IgD-negative memory B cell (primary cell): ENCODE measurements at regions not wholly inside any gene's neighbourhood (a gene's known extent, or its start where the extent isn't known, plus 50 kb on each side); places are given as distances from the start of the nearest gene placed in this dataset.

Source experiments
- H3K27ac Mint-ChIP-seq, 3 donors: one replicate each; pipeline ENCODE4 v1.8.0; 2020 to 2022; ENCODE audit warnings: mild to moderate bottlenecking in 3 of 3, mixed read lengths in 3 of 3, moderate library complexity in 1 of 3
- H3K27me3 Mint-ChIP-seq: one replicate; pipeline ENCODE4 v1.8.0; 2021; ENCODE audit warnings: mixed read lengths
- H3K36me3 Mint-ChIP-seq: one replicate; pipeline ENCODE4 v1.8.0; 2020; ENCODE audit warnings: mild to moderate bottlenecking, mixed read lengths
- H3K4me1 Mint-ChIP-seq, 3 donors: one replicate each; pipeline ENCODE4 v1.8.0; 2020 to 2022; ENCODE audit warnings: mixed read lengths in 3 of 3, mild to moderate bottlenecking in 1 of 3
- H3K4me3 Mint-ChIP-seq, 4 donors: one replicate each; pipeline ENCODE4 v1.8.0; 2020 to 2022; ENCODE audit warnings: mild to moderate bottlenecking in 4 of 4, mixed read lengths in 4 of 4, moderate library complexity in 3 of 4
- H3K9me3 Mint-ChIP-seq, 3 donors: one replicate each; pipeline ENCODE4 v1.8.0; 2020 to 2021; ENCODE audit warnings: mixed read lengths in 3 of 3, mild to moderate bottlenecking in 1 of 3

DNA sequence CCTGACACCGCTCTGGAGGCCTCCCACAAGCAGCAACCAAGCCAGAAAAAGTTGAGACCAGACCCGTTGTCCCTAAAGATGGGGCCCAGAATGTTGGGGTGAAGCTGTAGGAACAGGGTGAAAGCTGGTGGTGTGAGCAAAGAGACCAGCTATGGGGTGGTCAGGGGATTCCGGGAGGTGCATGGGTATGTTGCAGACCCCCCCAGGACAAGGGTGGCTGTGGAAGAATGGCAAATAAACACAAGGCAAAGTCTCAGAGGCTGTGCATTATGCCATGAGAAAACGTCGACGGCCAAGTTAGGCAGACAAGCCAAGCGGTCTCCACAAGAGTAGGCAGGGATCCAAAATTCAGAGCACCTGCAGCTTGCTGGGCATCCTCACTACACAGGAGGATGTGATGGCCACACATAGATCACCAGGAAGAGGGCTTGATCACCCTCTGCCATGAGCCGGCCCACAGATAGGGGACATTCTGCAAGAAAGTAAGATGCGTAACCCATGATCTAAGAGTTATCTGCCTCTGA, 58.8 kb upstream of the KCNA1 start:
- Mint-ChIP-seq H3K4me3 (no peak overlapping the region), H3K36me3 (no peaks in the 10 kb centered on the region), H3K4me1 (peaks cover 3 to 6% (median 6%) of the 10 kb centered on the region in 3 donors), H3K9me3 (no peaks in the 10 kb centered on the region), H3K27me3 (peaks cover 5% of the 10 kb centered on the region), H3K27ac (no peak overlapping the region)

DNA sequence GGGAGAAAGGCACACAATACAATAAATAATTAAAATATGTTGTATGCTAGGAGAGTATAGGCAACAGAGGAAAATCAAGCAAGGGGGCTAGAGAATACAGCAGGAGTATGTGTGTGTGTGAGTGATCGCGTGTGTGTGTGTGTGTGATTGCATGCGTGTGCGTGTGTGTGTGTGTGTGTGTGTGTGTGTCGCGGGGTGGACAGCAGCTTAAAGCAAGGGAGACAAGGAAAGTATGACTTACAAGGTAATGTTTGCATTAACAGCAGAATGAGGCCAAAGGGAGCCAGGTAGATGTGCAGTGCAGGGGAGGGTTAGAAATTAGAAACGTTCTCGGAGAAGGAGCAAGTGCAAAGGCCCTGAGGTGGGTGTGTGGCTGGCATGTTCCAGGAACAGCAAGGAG, 57.4 kb upstream of the KCNA1 start:
- H3K4me1 Mint-ChIP-seq, result peaks cover 3 to 6% (median 6%) of the 10 kb centered on the region in 3 donors
- H3K27ac Mint-ChIP-seq, result no peak overlapping the region
- H3K4me3 Mint-ChIP-seq, result no peak overlapping the region
- H3K9me3 Mint-ChIP-seq, result no peaks in the 10 kb centered on the region
- H3K36me3 Mint-ChIP-seq, result no peaks in the 10 kb centered on the region
- H3K27me3 Mint-ChIP-seq, result peaks cover 8% of the 10 kb centered on the region

DNA sequence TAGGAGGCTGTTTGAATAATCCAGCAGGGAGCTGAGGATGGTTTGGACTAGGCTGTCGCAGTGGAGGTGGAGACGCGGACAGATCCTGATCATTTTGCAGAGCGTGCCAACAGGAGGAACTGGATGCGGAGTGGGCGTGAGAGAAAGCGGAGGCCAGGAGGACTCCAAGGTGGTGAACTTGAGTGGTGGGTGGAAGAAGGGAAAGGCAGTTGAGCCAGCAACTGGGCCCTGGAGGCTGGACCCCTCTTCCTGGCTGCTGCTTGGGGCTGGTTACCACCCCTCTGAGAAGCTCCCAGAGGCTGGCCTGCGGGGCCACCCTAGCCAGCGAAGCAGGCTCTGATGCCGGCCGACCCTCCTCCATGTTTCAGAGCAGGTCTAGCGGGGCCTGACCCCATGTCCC, 56.8 kb upstream of the KCNA1 start:
- Mint-ChIP-seq H3K27ac (peak overlapping the region in 1 of 3 donors; percentile 52), H3K9me3 (no peaks in the 10 kb centered on the region), H3K27me3 (peaks cover 14% of the 10 kb centered on the region), H3K36me3 (no peaks in the 10 kb centered on the region), H3K4me1 (peaks cover 8 to 11% (median 10%) of the 10 kb centered on the region in 3 donors), H3K4me3 (no peak overlapping the region)

DNA sequence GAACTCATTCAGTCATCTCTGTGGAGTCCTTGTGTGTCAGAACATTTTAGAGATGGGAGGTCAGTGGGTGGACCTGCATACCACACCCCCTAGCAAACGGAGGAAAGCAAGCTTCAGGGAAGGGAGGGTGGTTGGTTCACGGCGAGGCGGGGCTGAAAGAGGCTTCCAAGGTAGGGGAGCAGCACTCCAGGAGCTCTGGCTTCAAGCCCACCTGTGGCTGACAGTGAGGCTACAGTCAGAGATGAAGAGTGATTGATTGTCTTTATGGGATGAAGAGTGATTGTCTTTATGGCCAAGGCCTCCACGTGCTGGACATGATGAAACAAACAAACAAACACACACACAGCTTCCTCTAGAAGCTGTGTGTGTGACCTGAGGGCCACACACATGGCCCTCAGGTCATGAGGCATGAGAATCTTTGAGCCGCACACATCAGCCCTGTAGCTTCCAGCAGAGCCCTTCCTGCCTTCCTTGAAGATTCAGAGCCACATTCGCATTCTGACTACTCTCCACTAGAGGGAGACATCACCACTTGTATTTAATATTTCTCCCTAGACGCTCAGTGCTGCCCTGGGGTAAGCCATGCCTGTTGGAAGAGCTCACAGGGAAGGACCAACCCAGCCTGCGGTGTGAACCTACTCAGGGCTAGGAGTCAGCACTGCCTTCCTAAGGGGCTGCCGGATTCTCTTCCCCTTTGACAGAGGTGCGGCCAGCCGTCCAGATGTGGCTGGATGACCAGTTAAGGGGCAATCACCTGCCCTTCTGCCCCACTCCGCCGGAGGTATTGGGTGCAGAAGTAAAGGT, 54.4 kb upstream of the KCNA1 start:
- Mint-ChIP-seq H3K4me1 (peaks cover 7 to 13% (median 13%) of the 10 kb centered on the region in 3 donors), H3K27ac (peak overlapping the region in 1 of 3 donors; percentile 21), H3K27me3 (peaks cover 23% of the 10 kb centered on the region), H3K36me3 (no peaks in the 10 kb centered on the region), H3K9me3 (no peaks in the 10 kb centered on the region), H3K4me3 (no peak overlapping the region)

DNA sequence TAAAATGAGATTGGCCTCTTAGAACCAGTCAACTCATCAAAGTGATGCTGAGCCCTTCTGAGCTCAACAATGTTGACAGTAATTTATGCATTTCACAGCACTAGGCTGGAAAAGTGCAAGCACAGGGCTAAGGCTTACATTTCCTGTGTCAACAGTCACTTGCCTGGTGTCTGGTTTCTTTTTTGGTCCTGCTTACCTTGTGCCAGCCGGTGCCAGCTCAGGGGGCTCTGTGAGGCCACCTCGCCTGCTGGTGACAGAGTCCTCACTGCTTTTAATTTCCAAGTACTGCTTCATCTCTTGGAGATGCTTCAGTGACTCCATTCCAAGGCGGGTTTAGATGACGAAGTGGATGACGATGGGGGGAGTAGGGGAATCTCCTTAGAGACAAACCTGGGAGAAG, 53.1 kb upstream of the KCNA1 start:
- no peaks in the 10 kb centered on the region for H3K9me3 Mint-ChIP-seq
- no peak overlapping the region for H3K27ac Mint-ChIP-seq
- peaks cover 30% of the 10 kb centered on the region for H3K27me3 Mint-ChIP-seq
- H3K4me3 Mint-ChIP-seq, result no peak overlapping the region
- H3K4me1 Mint-ChIP-seq, result peaks cover 7 to 13% (median 13%) of the 10 kb centered on the region in 3 donors
- H3K36me3 Mint-ChIP-seq, result no peaks in the 10 kb centered on the region

DNA sequence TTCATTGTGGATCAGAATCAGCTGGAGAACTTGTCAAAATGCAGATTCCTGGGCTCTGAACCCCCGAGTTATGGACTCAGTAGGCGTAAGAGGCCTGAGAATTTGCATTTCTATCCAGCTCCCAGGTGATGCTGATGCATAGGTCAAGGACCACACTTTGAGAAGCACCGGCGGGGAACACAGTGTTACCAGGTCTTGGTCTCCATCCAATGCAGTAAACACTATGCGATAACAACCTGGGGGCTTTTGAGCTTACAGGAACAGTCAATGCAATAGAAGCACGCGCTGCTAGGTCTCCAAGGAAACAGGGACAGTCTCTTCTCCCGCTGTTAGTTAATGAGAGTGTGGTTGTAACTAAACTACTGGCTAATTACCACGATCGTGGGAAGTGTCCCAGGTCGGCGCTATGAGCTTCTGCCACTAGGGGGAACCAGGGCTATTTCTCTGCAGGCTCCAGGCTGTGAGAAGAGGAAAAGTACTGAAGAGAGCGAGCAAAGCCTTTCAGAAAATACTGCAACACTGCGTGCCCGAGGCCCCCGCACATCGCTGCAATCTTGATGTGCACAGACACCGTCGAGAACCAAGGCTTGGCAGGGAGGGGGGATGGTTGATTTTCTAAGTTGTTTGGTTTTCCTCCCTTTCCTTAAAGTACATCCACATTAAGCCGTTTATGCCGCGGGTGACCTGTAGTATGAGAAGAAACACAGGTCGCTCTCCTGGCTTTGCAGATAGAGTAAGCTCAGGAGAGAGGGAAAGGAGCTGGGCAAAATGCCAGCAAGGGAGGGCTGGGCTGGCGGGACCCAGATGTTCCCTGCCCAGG, 52.0 kb upstream of the KCNA1 start:
- Mint-ChIP-seq H3K27ac (peak overlapping the region in 1 of 3 donors; percentile 2), H3K27me3 (peaks cover 32% of the 10 kb centered on the region), H3K4me3 (peak overlapping the region; percentile 8 to 89 (median 75)), H3K4me1 (peaks cover 7 to 13% (median 13%) of the 10 kb centered on the region in 3 donors), H3K9me3 (no peaks in the 10 kb centered on the region), H3K36me3 (no peaks in the 10 kb centered on the region)

DNA sequence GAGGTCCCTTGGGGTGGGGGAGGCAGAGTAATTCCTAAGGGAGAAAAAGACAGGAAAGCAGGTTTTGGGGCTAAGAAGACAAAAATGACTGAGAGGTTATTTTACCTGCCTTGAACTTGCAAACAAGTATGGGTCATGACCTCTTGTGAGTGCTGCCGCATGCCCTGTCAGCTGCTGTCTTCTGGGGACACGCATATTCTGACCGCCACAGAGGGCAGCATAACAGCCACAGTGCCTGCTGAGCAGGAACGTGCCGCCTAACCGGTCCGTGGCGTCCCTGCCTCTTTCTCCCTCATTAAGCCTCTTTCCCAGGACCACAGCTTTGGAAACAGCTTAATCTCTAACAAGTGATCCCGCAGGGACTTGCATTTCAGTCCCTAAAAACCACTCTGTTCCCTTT, 51.3 kb upstream of the KCNA1 start:
- Mint-ChIP-seq H3K4me3 (peak overlapping the region in 2 of 4 donors; percentile 80 to 89), H3K36me3 (no peaks in the 10 kb centered on the region), H3K27ac (no peak overlapping the region), H3K9me3 (no peaks in the 10 kb centered on the region), H3K27me3 (peaks cover 32% of the 10 kb centered on the region), H3K4me1 (peaks cover 7 to 13% (median 13%) of the 10 kb centered on the region in 3 donors)

DNA sequence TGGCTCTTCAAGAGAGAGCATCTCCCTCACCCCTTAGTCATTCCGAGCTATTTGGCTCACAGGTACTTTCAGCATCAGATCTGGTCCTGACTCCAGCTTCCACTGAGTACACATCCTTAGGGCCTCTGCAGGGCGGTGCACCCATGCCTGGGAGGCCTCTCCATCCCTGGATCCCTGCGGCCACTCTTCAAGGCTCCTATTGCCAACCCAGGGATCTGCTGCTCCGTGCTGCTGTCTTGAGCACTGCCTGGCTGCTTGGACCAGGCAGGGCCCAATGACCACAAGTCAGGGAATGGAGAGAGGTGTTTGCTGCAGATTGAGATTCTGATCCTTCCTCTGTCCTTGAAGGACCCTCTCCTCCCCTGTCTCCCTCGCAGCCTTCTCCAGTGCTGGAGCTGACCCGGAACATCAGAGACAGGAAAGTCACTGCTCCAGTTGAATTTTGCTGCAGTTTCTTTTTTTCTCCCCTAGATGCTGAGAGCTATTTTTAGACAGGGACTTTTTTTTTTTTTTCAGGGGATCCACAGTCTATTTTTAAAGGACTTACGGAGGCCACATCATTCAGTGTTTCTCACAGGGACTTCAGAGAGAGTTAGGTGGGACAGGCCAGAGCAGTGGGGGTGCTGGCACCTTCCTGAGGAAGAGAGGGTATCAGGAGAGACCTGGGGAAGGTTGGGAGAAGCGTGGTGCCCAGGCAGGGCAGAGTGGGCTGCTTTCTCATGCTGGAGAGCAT, 50.1 kb upstream of the KCNA1 start:
- H3K4me1 Mint-ChIP-seq, result peaks cover 7 to 13% (median 13%) of the 10 kb centered on the region in 3 donors
- no peaks in the 10 kb centered on the region for H3K9me3 Mint-ChIP-seq
- H3K36me3 Mint-ChIP-seq, result no peaks in the 10 kb centered on the region
- H3K4me3 Mint-ChIP-seq, result no peak overlapping the region
- H3K27me3 Mint-ChIP-seq, result peaks cover 35% of the 10 kb centered on the region
- no peak overlapping the region for H3K27ac Mint-ChIP-seq
